Nephron (organoid): ENCODE measurements at regions not wholly inside any gene's neighbourhood (a gene's known extent, or its start where the extent isn't known, plus 50 kb on each side); places are given as distances from the start of the nearest gene placed in this dataset.

Source experiments
- H3K27ac Mint-ChIP-seq, 3 experiments: 2 replicates each; pipeline ENCODE4 v1.8.0; 2020; ENCODE audit warnings: mixed read lengths in 3 of 3, mild to moderate bottlenecking in 2 of 3, moderate library complexity in 1 of 3
- H3K27me3 Mint-ChIP-seq: 2 replicates; pipeline ENCODE4 v1.8.0; 2021; ENCODE audit warnings: low read depth, mild to moderate bottlenecking, moderate library complexity, mixed read lengths
- H3K36me3 Mint-ChIP-seq: 2 replicates; pipeline ENCODE4 v1.8.0; 2020; ENCODE audit warnings: low read depth, mixed read lengths
- H3K4me1 Mint-ChIP-seq: 2 replicates; pipeline ENCODE4 v1.8.0; 2020; ENCODE audit warnings: mixed read lengths
- H3K4me3 Mint-ChIP-seq, 3 experiments: 2 replicates each; pipeline ENCODE4 v1.8.0; 2020; ENCODE audit warnings: mild to moderate bottlenecking in 3 of 3, mixed read lengths in 3 of 3, moderate library complexity in 2 of 3
- H3K9me3 Mint-ChIP-seq: 2 replicates; pipeline ENCODE4 v1.8.0; 2020; ENCODE audit warnings: mixed read lengths
- CTCF ChIP-seq, 3 experiments: fragments of 200-600 bp; sonication (generic); IDR thresholded peaks; one replicate each; pipeline ENCODE4 v1.5.0; 2021; ENCODE audit warnings: antibody characterized with exemption in 3 of 3; ENCODE audit not compliant: unreplicated experiment in 3 of 3

- Mint-ChIP-seq H3K27me3 (no peaks in the 10 kb centered on the region), H3K27ac (peak overlapping the region in 1 of 3 experiments; percentile 9), H3K9me3 (no peaks in the 10 kb centered on the region), H3K4me1 (peaks cover 24% of the 10 kb centered on the region), H3K4me3 (no peak overlapping the region), H3K36me3 (no peaks in the 10 kb centered on the region)
- TF ChIP-seq CTCF (IDR thresholded peaks at IDR 0.05; ENCODE audit: unreplicated experiment in 3 of 3), result no peak
These were observed 469.8 kb upstream of the ANO3 start for GRCh38 chr11:25862159-25862558.

GRCh38 chr11:25863986-25864385 lies 467.9 kb upstream of the ANO3 start:
- H3K27me3 Mint-ChIP-seq, result no peaks in the 10 kb centered on the region
- no peak overlapping the region for H3K27ac Mint-ChIP-seq
- TF ChIP-seq CTCF (IDR thresholded peaks at IDR 0.05; ENCODE audit: unreplicated experiment in 3 of 3), result no peak

GRCh38 chr11:25876456-25876965 lies 455.4 kb upstream of the ANO3 start:
- Mint-ChIP-seq H3K36me3 (no peaks in the 10 kb centered on the region), H3K27me3 (no peaks in the 10 kb centered on the region), H3K4me1 (no peaks in the 10 kb centered on the region), H3K4me3 (no peak overlapping the region), H3K9me3 (peaks cover 5% of the 10 kb centered on the region), H3K27ac (no peak overlapping the region)
- TF ChIP-seq CTCF (IDR thresholded peaks at IDR 0.05; ENCODE audit: unreplicated experiment in 3 of 3), result no peak

More at GRCh38 chr11:25863986-25864385, 467.9 kb upstream of the ANO3 start:
- Mint-ChIP-seq H3K4me1 (peaks cover 20% of the 10 kb centered on the region), H3K36me3 (no peaks in the 10 kb centered on the region), H3K9me3 (no peaks in the 10 kb centered on the region), H3K4me3 (no peak overlapping the region)

- Mint-ChIP-seq H3K36me3 (no peaks in the 10 kb centered on the region), H3K27me3 (no peaks in the 10 kb centered on the region), H3K4me1 (no peaks in the 10 kb centered on the region), H3K27ac (no peak overlapping the region), H3K9me3 (peaks cover 3% of the 10 kb centered on the region), H3K4me3 (no peak overlapping the region)
- no peak for TF ChIP-seq CTCF (IDR thresholded peaks at IDR 0.05; ENCODE audit: unreplicated experiment in 3 of 3)
These were observed 445.9 kb upstream of the ANO3 start for GRCh38 chr11:25886036-25886435.

GRCh38 chr11:25890626-25891260 lies 441.2 kb upstream of the ANO3 start:
- Mint-ChIP-seq H3K4me1 (no peaks in the 10 kb centered on the region), H3K4me3 (no peak overlapping the region), H3K36me3 (no peaks in the 10 kb centered on the region), H3K27ac (peak overlapping the region; percentile 63 to 91 (median 64)), H3K27me3 (no peaks in the 10 kb centered on the region), H3K9me3 (no peaks in the 10 kb centered on the region)
- TF ChIP-seq CTCF (IDR thresholded peaks at IDR 0.05; ENCODE audit: unreplicated experiment in 3 of 3), result no peak

- Mint-ChIP-seq H3K27me3 (no peaks in the 10 kb centered on the region), H3K27ac (no peak overlapping the region), H3K36me3 (no peaks in the 10 kb centered on the region), H3K4me1 (no peaks in the 10 kb centered on the region), H3K9me3 (no peaks in the 10 kb centered on the region), H3K4me3 (no peak overlapping the region)
- no peak for TF ChIP-seq CTCF (IDR thresholded peaks at IDR 0.05; ENCODE audit: unreplicated experiment in 3 of 3)
These were observed 440.0 kb upstream of the ANO3 start for GRCh38 chr11:25891960-25892359.
